K562 (cell line): ENCODE measurements at regions not wholly inside any gene's neighbourhood (a gene's known extent, or its start where the extent isn't known, plus 50 kb on each side); places are given as distances from the start of the nearest gene placed in this dataset.

Experiments
- ATAC-seq: fragments of 200-7000 bp; cut with Tn5 transposase; 3 replicates; pipeline ENCODE4 v1.9.1; 2020; ENCODE audit warnings: moderate library complexity
- BruUV-seq: library from RNA; stranded (reverse); fragments of 400-500 nt; replicated peaks from 2 replicates; lab custom pipeline; 2021; lab: Mats Ljungman, UMichigan
- CTCF ChIA-PET: fragments of 300-600 bp; formaldehyde crosslinking; extraction: SDS; loops from one replicate; lab custom pipeline; 2021; ENCODE audit warnings: low intra/inter-chr PET ratio; lab: Yijun Ruan, JAX
- POLR2A ChIA-PET: fragments of 300-600, 350-650 bp; sonication (Branson Sonifier 250); formaldehyde crosslinking; extraction: SDS; loops from one replicate; lab custom pipeline; 2021; ENCODE audit warnings: antibody characterized with exemption, inconsistent platforms; lab: Yijun Ruan, JAX
- DNase-seq, 4 experiments: peaks; one replicate each; pipeline versions ENCODE4 v3.0.0 to v3.0.0-alpha.2; 2011 to 2018; ENCODE audit warnings: low spot score in 3 of 4, mixed read lengths in 3 of 4; ENCODE audit errors: extremely low read depth in 1 of 4
- FAIRE-seq: peaks from 2 replicates; lab custom pipeline; 2011; peaks lifted over from hg19 to GRCh38; lab: Jason Lieb, UNC
- H2AFZ ChIP-seq: 2 replicates; pipeline ENCODE4 v1.6.0; 2011; ENCODE audit warnings: low read depth, low read length, control low read depth, inconsistent platforms
- H3K27ac ChIP-seq: fragments of 200-600 bp; 3 replicates; pipeline ENCODE4 v1.8.0; 2011; ENCODE audit warnings: low read depth, mild to moderate bottlenecking, control low read depth, inconsistent platforms, low read length, moderate library complexity, mixed read lengths; ENCODE audit errors: extremely low read depth
- H3K27me3 ChIP-seq, 2 experiments: fragments of 300-600 bp in 1 of 2; 2 replicates in 1 of 2; 3 replicates in 1 of 2; pipeline versions ENCODE4 v1.6.0 to v1.8.0; 2011; ENCODE audit warnings: inconsistent platforms in 2 of 2, low read length in 2 of 2, mild to moderate bottlenecking in 1 of 2, mixed read lengths in 1 of 2, moderate library complexity in 1 of 2; ENCODE audit not compliant: control insufficient read depth in 2 of 2, insufficient read depth in 2 of 2
- H3K36me3 ChIP-seq: fragments of 300-600 bp; 3 replicates; pipeline ENCODE4 v1.8.0; 2011; ENCODE audit warnings: mild to moderate bottlenecking, low read length, inconsistent platforms; ENCODE audit not compliant: control insufficient read depth, insufficient read depth
- H3K4me1 ChIP-seq, 2 experiments: fragments of 200-600 bp in 1 of 2; replicated peaks in 1 of 2; 2 replicates in 1 of 2; 3 replicates in 1 of 2; pipeline versions ENCODE4 v1.5.1 to v1.8.0; 2011; ENCODE audit warnings: inconsistent platforms in 2 of 2, low read length in 2 of 2, mild to moderate bottlenecking in 1 of 2, mixed read lengths in 1 of 2, moderate library complexity in 1 of 2; ENCODE audit not compliant: control insufficient read depth in 2 of 2, insufficient read depth in 2 of 2
- H3K4me2 ChIP-seq: 2 replicates; pipeline ENCODE4 v1.6.1; 2011; ENCODE audit warnings: low read length, control low read depth, inconsistent platforms, mixed read lengths; ENCODE audit not compliant: insufficient read depth
- H3K4me3 ChIP-seq: fragments of 200-600 bp; sonication (generic), shearing (Covaris generic); 2 replicates; pipeline ENCODE4 v1.5.1; 2016; ENCODE audit warnings: control low read depth, inconsistent platforms
- H3K79me2 ChIP-seq: fragments of 200-600 bp; 3 replicates; pipeline ENCODE4 v1.8.0; 2011; ENCODE audit warnings: low read length, inconsistent platforms; ENCODE audit not compliant: control insufficient read depth, insufficient read depth
- H3K9ac ChIP-seq, 2 experiments: 2 replicates each; pipeline versions ENCODE4 v1.6.0 to v1.6.1; 2011; ENCODE audit warnings: low read depth in 2 of 2, low read length in 2 of 2, control low read depth in 1 of 2, inconsistent platforms in 1 of 2, mild to moderate bottlenecking in 1 of 2, mixed read lengths in 1 of 2; ENCODE audit not compliant: insufficient read depth in 1 of 2
- H3K9me1 ChIP-seq: one replicate; pipeline ENCODE4 v1.6.0; 2011; ENCODE audit warnings: inconsistent platforms, mild to moderate bottlenecking, low read length, moderate library complexity; ENCODE audit not compliant: control insufficient read depth, insufficient read depth
- H3K9me3 ChIP-seq: replicated peaks from 2 replicates; pipeline ENCODE4 v1.5.1; 2011; ENCODE audit warnings: low read depth, low read length, inconsistent platforms; ENCODE audit not compliant: control insufficient read depth, insufficient read depth
- H4K20me1 ChIP-seq: replicated peaks from 2 replicates; pipeline ENCODE4 v1.6.1; 2011; ENCODE audit warnings: low read length, inconsistent platforms, mixed read lengths; ENCODE audit not compliant: control insufficient read depth, insufficient read depth
- BRD4 ChIP-seq: fragments of 200-600 bp; sonication (generic); IDR thresholded peaks from 2 replicates; pipeline ENCODE4 v1.6.1; 2017; ENCODE audit warnings: inconsistent platforms
- HDGF ChIP-seq: fragments of 450-650 bp; IDR thresholded peaks from 2 replicates; pipeline ENCODE4 v1.6.1; 2016
- HNRNPUL1 ChIP-seq: fragments of 200-400 bp; formaldehyde crosslinking; IDR thresholded peaks from 2 replicates; pipeline ENCODE4 v1.6.1; 2017; ENCODE audit warnings: low read length
- POLR2A ChIP-seq: fragments of 450-650 bp; conservative IDR thresholded peaks from 2 replicates; pipeline ENCODE4 v1.6.1; 2016
- PTTG1 ChIP-seq: fragments of 450-650 bp; IDR thresholded peaks from 2 replicates; pipeline ENCODE4 v1.6.1; 2016; ENCODE audit warnings: low read depth, mild to moderate bottlenecking, missing genetic modification characterization, missing compliant biosample characterization
- SAFB2 ChIP-seq: fragments of 200-400 bp; formaldehyde crosslinking; IDR thresholded peaks from 2 replicates; pipeline ENCODE4 v1.6.1; 2018; ENCODE audit warnings: borderline replicate concordance, low read length, low read depth, moderate library complexity; ENCODE audit not compliant: severe bottlenecking
- SLC30A9 ChIP-seq: fragments of 250-450 bp; sonication (Bioruptor Pico); IDR thresholded peaks from 2 replicates; pipeline ENCODE4 v1.8.0; 2022; ENCODE audit warnings: mild to moderate bottlenecking, moderate library complexity
- ZBTB8A ChIP-seq: fragments of 450-650 bp; IDR thresholded peaks from 2 replicates; pipeline ENCODE4 v1.6.1; 2018; ENCODE audit warnings: mild to moderate bottlenecking, moderate library complexity; ENCODE audit not compliant: partially characterized antibody
- ZZZ3 ChIP-seq: fragments of 450-650 bp; IDR thresholded peaks from 2 replicates; pipeline ENCODE4 v1.6.1; 2016; ENCODE audit warnings: antibody characterized with exemption, mild to moderate bottlenecking, moderate library complexity
- WGBS: fragments of 100-300 bp; shearing (Covaris generic); methylation state at CpG from one replicate; pipeline ENCODE4 v1.1.6; 2016; ENCODE audit warnings: low coverage, mixed read lengths; ENCODE audit not compliant: insufficient coverage; ENCODE audit errors: missing lambda C conversion rate; 5-methylcytosine and 5-hydroxymethylcytosine counted together
- in situ Hi-C: fragments of 300-500 bp; cut with MboI; formaldehyde crosslinking; loops from 4 replicates; pipeline ENCODE4 v1.15.0; 2018; ENCODE audit warnings: inconsistent platforms, mixed read lengths
- intact Hi-C: fragments of 100-400 bp; cut with micrococcal nuclease; formaldehyde crosslinking; loops from 2 replicates; pipeline ENCODE4 v1.14.2; 2022
- TF ChIP-seq, protein P1 (sequence below): sonication (generic); formaldehyde crosslinking; IDR thresholded peaks from 2 replicates; pipeline ENCODE4 v1.8.0; 2022; ENCODE audit warnings: mild to moderate bottlenecking, missing genetic modification reagents
- TF ChIP-seq, protein P2 (sequence below), 2 experiments: fragments of 450-650 bp; IDR thresholded peaks; 2 replicates each; pipeline ENCODE4 v1.6.1; 2016
- TF ChIP-seq, protein P3 (sequence below): sonication (generic); formaldehyde crosslinking; IDR thresholded peaks from 2 replicates; pipeline ENCODE4 v1.9.0; 2022; ENCODE audit warnings: mild to moderate bottlenecking, missing genetic modification reagents
- TF ChIP-seq, protein P4 (sequence below): fragments of 250-450 bp; sonication (Bioruptor Pico); IDR thresholded peaks from 2 replicates; pipeline ENCODE4 v1.5.0; 2021; ENCODE audit warnings: mild to moderate bottlenecking, moderate library complexity

DNA sequence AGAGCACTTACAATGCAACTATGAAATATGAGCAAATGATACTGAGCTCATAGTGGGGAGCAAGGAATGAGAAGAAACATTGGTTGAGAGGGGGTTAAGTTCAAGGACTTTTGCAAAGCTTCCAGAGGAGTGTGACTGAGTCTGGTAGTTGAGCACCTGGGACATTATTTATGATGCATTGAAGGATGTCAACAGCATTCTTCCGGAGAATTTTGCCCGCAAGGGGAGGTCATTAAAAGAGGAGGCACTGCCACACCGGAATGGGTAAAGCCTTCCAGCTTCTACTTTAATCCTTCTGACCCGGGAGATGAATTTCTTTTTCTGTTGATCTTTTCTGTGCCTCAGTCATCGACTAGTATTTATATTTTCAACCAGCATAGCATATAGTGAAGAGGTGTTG is 208.4 kb upstream of the CAMK1G start:
- no peaks in the 10 kb centered on the region for H3K79me2 ChIP-seq
- ChIA-PET POLR2A (no interaction called here), CTCF (no interaction called here)
- ATAC-seq (no peak), FAIRE-seq (no peak), DNase-seq (no peak)
- H3K4me1 ChIP-seq = no peaks in the 10 kb centered on the region
- no peaks in the 10 kb centered on the region for H4K20me1 ChIP-seq
- 1% methylated on average over 5 of the region's 5 CpGs for WGBS
- H3K9me1 ChIP-seq = no peaks in the 10 kb centered on the region
- in situ Hi-C loops (no loop called here), intact Hi-C loops (no loop called here)
- no peaks in the 10 kb centered on the region for H3K27me3 ChIP-seq
- no peak overlapping the region for H2AFZ ChIP-seq
- H3K9ac ChIP-seq = no peak overlapping the region
- H3K4me3 ChIP-seq = no peak overlapping the region
- no peaks in the 10 kb centered on the region for H3K9me3 ChIP-seq
- no peak overlapping the region for H3K4me2 ChIP-seq
- no peaks in the 10 kb centered on the region for H3K36me3 ChIP-seq
- no TSS peak for BruUV-seq
- H3K27ac ChIP-seq = no peak overlapping the region
- TF ChIP-seq HDGF (no peak), SAFB2 (no peak), ZBTB8A (no peak), POLR2A (no peak), BRD4 (no peak), PTTG1 (tag) (no peak), ZZZ3 (no peak), SLC30A9 (no peak), HNRNPUL1 (no peak)
- TF ChIP-seq, protein P1, sequence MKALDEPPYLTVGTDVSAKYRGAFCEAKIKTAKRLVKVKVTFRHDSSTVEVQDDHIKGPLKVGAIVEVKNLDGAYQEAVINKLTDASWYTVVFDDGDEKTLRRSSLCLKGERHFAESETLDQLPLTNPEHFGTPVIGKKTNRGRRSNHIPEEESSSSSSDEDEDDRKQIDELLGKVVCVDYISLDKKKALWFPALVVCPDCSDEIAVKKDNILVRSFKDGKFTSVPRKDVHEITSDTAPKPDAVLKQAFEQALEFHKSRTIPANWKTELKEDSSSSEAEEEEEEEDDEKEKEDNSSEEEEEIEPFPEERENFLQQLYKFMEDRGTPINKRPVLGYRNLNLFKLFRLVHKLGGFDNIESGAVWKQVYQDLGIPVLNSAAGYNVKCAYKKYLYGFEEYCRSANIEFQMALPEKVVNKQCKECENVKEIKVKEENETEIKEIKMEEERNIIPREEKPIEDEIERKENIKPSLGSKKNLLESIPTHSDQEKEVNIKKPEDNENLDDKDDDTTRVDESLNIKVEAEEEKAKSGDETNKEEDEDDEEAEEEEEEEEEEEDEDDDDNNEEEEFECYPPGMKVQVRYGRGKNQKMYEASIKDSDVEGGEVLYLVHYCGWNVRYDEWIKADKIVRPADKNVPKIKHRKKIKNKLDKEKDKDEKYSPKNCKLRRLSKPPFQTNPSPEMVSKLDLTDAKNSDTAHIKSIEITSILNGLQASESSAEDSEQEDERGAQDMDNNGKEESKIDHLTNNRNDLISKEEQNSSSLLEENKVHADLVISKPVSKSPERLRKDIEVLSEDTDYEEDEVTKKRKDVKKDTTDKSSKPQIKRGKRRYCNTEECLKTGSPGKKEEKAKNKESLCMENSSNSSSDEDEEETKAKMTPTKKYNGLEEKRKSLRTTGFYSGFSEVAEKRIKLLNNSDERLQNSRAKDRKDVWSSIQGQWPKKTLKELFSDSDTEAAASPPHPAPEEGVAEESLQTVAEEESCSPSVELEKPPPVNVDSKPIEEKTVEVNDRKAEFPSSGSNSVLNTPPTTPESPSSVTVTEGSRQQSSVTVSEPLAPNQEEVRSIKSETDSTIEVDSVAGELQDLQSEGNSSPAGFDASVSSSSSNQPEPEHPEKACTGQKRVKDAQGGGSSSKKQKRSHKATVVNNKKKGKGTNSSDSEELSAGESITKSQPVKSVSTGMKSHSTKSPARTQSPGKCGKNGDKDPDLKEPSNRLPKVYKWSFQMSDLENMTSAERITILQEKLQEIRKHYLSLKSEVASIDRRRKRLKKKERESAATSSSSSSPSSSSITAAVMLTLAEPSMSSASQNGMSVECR = no peak
- TF ChIP-seq, protein P2, sequence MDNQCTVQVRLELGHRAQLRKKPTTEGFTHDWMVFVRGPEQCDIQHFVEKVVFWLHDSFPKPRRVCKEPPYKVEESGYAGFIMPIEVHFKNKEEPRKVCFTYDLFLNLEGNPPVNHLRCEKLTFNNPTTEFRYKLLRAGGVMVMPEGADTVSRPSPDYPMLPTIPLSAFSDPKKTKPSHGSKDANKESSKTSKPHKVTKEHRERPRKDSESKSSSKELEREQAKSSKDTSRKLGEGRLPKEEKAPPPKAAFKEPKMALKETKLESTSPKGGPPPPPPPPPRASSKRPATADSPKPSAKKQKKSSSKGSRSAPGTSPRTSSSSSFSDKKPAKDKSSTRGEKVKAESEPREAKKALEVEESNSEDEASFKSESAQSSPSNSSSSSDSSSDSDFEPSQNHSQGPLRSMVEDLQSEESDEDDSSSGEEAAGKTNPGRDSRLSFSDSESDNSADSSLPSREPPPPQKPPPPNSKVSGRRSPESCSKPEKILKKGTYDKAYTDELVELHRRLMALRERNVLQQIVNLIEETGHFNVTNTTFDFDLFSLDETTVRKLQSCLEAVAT (IDR thresholded peaks at IDR 0.05) = no peak
- TF ChIP-seq, protein P3, sequence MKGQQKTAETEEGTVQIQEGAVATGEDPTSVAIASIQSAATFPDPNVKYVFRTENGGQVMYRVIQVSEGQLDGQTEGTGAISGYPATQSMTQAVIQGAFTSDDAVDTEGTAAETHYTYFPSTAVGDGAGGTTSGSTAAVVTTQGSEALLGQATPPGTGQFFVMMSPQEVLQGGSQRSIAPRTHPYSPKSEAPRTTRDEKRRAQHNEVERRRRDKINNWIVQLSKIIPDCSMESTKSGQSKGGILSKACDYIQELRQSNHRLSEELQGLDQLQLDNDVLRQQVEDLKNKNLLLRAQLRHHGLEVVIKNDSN (CRISPR knock-in tag) = no peak
- TF ChIP-seq, protein P4, sequence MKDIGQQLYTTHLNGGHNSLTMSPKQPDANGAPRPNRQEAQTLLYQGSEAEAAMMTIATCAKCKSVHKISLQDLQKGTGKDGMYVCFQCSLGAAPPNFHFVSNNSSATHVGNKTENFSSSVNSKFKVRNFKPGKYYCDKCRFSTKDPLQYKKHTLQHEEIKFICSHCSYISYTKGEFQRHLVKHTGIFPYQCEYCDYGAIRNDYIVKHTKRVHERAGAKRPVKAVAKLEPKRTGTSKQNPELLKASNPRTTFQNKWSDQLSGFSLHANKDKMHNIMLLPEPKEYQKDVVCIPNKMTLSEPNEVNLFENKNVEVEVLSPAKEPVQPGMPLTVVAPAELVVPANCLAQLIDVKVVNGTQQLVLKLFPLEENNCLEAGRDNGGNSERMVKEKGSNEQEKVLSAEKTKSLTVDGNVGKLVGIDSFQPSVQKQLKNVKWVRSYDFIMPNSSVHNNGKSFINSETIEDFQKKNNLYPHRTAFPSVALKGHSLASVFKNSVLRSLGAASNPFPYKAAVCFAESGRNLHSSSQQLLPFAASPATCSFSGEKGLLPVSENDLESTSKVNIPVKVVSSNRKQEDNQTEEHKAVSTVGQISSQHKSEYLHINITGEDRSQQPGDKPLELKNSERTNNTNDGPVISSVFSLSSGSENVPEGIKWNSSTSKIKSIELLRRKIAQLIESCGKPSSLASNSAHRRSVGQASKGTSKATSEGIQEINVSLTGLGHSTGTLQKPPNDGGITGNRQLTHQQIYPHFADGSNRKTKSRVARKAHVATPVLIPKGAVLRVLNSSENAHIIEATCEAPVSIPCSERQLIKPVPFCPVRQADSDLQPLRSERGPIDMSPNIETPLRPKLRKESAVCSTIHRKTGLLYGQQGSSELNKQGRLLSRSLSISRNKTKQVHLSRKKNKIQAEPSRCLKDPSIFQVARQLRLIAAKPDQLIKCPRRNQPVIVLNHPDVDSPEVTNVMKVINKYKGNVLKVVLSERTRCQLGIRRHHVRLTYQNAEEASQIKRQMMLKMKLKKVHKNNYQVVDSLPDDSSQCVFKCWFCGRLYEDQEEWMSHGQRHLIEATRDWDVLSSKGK (CRISPR knock-in tag) = no peak
